K562 (cell line): ENCODE measurements at regions not wholly inside any gene's neighbourhood (a gene's known extent, or its start where the extent isn't known, plus 50 kb on each side); places are given as distances from the start of the nearest gene placed in this dataset.

Source experiments
- ATAC-seq: fragments of 200-7000 bp; cut with Tn5 transposase; 3 replicates; pipeline ENCODE4 v1.9.1; 2020; ENCODE audit warnings: moderate library complexity
- BruUV-seq: library from RNA; stranded (reverse); fragments of 400-500 nt; replicated peaks from 2 replicates; lab custom pipeline; 2021; lab: Mats Ljungman, UMichigan
- CTCF ChIA-PET: fragments of 300-600 bp; formaldehyde crosslinking; extraction: SDS; loops from one replicate; lab custom pipeline; 2021; ENCODE audit warnings: low intra/inter-chr PET ratio; lab: Yijun Ruan, JAX
- POLR2A ChIA-PET: fragments of 300-600, 350-650 bp; sonication (Branson Sonifier 250); formaldehyde crosslinking; extraction: SDS; loops from one replicate; lab custom pipeline; 2021; ENCODE audit warnings: antibody characterized with exemption, inconsistent platforms; lab: Yijun Ruan, JAX
- DNase-seq, 4 experiments: peaks; one replicate each; pipeline versions ENCODE4 v3.0.0 to v3.0.0-alpha.2; 2011 to 2018; ENCODE audit warnings: low spot score in 3 of 4, mixed read lengths in 3 of 4; ENCODE audit errors: extremely low read depth in 1 of 4
- FAIRE-seq: peaks from 2 replicates; lab custom pipeline; 2011; peaks lifted over from hg19 to GRCh38; lab: Jason Lieb, UNC
- H2AFZ ChIP-seq: 2 replicates; pipeline ENCODE4 v1.6.0; 2011; ENCODE audit warnings: low read depth, low read length, control low read depth, inconsistent platforms
- H3K27ac ChIP-seq: fragments of 200-600 bp; 3 replicates; pipeline ENCODE4 v1.8.0; 2011; ENCODE audit warnings: low read depth, mild to moderate bottlenecking, control low read depth, inconsistent platforms, low read length, moderate library complexity, mixed read lengths; ENCODE audit errors: extremely low read depth
- H3K27me3 ChIP-seq, 2 experiments: fragments of 300-600 bp in 1 of 2; 2 replicates in 1 of 2; 3 replicates in 1 of 2; pipeline versions ENCODE4 v1.6.0 to v1.8.0; 2011; ENCODE audit warnings: inconsistent platforms in 2 of 2, low read length in 2 of 2, mild to moderate bottlenecking in 1 of 2, mixed read lengths in 1 of 2, moderate library complexity in 1 of 2; ENCODE audit not compliant: control insufficient read depth in 2 of 2, insufficient read depth in 2 of 2
- H3K36me3 ChIP-seq: fragments of 300-600 bp; 3 replicates; pipeline ENCODE4 v1.8.0; 2011; ENCODE audit warnings: mild to moderate bottlenecking, low read length, inconsistent platforms; ENCODE audit not compliant: control insufficient read depth, insufficient read depth
- H3K4me1 ChIP-seq, 2 experiments: fragments of 200-600 bp in 1 of 2; replicated peaks in 1 of 2; 2 replicates in 1 of 2; 3 replicates in 1 of 2; pipeline versions ENCODE4 v1.5.1 to v1.8.0; 2011; ENCODE audit warnings: inconsistent platforms in 2 of 2, low read length in 2 of 2, mild to moderate bottlenecking in 1 of 2, mixed read lengths in 1 of 2, moderate library complexity in 1 of 2; ENCODE audit not compliant: control insufficient read depth in 2 of 2, insufficient read depth in 2 of 2
- H3K4me2 ChIP-seq: 2 replicates; pipeline ENCODE4 v1.6.1; 2011; ENCODE audit warnings: low read length, control low read depth, inconsistent platforms, mixed read lengths; ENCODE audit not compliant: insufficient read depth
- H3K4me3 ChIP-seq: fragments of 200-600 bp; sonication (generic), shearing (Covaris generic); 2 replicates; pipeline ENCODE4 v1.5.1; 2016; ENCODE audit warnings: control low read depth, inconsistent platforms
- H3K79me2 ChIP-seq: fragments of 200-600 bp; 3 replicates; pipeline ENCODE4 v1.8.0; 2011; ENCODE audit warnings: low read length, inconsistent platforms; ENCODE audit not compliant: control insufficient read depth, insufficient read depth
- H3K9ac ChIP-seq, 2 experiments: 2 replicates each; pipeline versions ENCODE4 v1.6.0 to v1.6.1; 2011; ENCODE audit warnings: low read depth in 2 of 2, low read length in 2 of 2, control low read depth in 1 of 2, inconsistent platforms in 1 of 2, mild to moderate bottlenecking in 1 of 2, mixed read lengths in 1 of 2; ENCODE audit not compliant: insufficient read depth in 1 of 2
- H3K9me1 ChIP-seq: one replicate; pipeline ENCODE4 v1.6.0; 2011; ENCODE audit warnings: inconsistent platforms, mild to moderate bottlenecking, low read length, moderate library complexity; ENCODE audit not compliant: control insufficient read depth, insufficient read depth
- H3K9me3 ChIP-seq: replicated peaks from 2 replicates; pipeline ENCODE4 v1.5.1; 2011; ENCODE audit warnings: low read depth, low read length, inconsistent platforms; ENCODE audit not compliant: control insufficient read depth, insufficient read depth
- H4K20me1 ChIP-seq: replicated peaks from 2 replicates; pipeline ENCODE4 v1.6.1; 2011; ENCODE audit warnings: low read length, inconsistent platforms, mixed read lengths; ENCODE audit not compliant: control insufficient read depth, insufficient read depth
- ATF6 ChIP-seq: sonication (generic); formaldehyde crosslinking; IDR thresholded peaks from 2 replicates; pipeline ENCODE4 v1.4.0; 2020; ENCODE audit warnings: mild to moderate bottlenecking, missing genetic modification reagents
- ERF ChIP-seq: fragments of 450-650 bp; formaldehyde crosslinking; IDR thresholded peaks from 2 replicates; pipeline ENCODE4 v1.4.0; 2020; ENCODE audit warnings: mild to moderate bottlenecking, mixed read lengths
- HDAC8 ChIP-seq: fragments of 450-650 bp; IDR thresholded peaks from 2 replicates; pipeline ENCODE4 v1.6.1; 2016; ENCODE audit warnings: mild to moderate bottlenecking, missing genetic modification characterization, moderate library complexity, missing compliant biosample characterization
- L3MBTL2 ChIP-seq: fragments of 450-650 bp; IDR thresholded peaks from 2 replicates; pipeline ENCODE4 v1.6.1; 2016; ENCODE audit warnings: mild to moderate bottlenecking, moderate library complexity
- MAZ ChIP-seq, 2 experiments: fragments of 450-650 bp in 1 of 2; sonication (generic) in 1 of 2; formaldehyde crosslinking; IDR thresholded peaks in 1 of 2; conservative IDR thresholded peaks in 1 of 2; 2 replicates each; pipeline versions ENCODE4 v1.4.0 to v1.5.0; 2020; ENCODE audit warnings: mild to moderate bottlenecking in 1 of 2, missing genetic modification reagents in 1 of 2
- SMARCA4 ChIP-seq: fragments of 450-650 bp; IDR thresholded peaks from 2 replicates; pipeline ENCODE4 v1.6.1; 2016
- ZFP30 ChIP-seq: fragments of 250-450 bp; sonication (Bioruptor Pico); IDR thresholded peaks from 2 replicates; pipeline ENCODE4 v1.8.0; 2022; ENCODE audit warnings: moderate library complexity, mild to moderate bottlenecking, inconsistent platforms, borderline replicate concordance
- WGBS: fragments of 100-300 bp; shearing (Covaris generic); methylation state at CpG from one replicate; pipeline ENCODE4 v1.1.6; 2016; ENCODE audit warnings: low coverage, mixed read lengths; ENCODE audit not compliant: insufficient coverage; ENCODE audit errors: missing lambda C conversion rate; 5-methylcytosine and 5-hydroxymethylcytosine counted together
- in situ Hi-C: fragments of 300-500 bp; cut with MboI; formaldehyde crosslinking; loops from 4 replicates; pipeline ENCODE4 v1.15.0; 2018; ENCODE audit warnings: inconsistent platforms, mixed read lengths
- intact Hi-C: fragments of 100-400 bp; cut with micrococcal nuclease; formaldehyde crosslinking; loops from 2 replicates; pipeline ENCODE4 v1.14.2; 2022

DNA sequence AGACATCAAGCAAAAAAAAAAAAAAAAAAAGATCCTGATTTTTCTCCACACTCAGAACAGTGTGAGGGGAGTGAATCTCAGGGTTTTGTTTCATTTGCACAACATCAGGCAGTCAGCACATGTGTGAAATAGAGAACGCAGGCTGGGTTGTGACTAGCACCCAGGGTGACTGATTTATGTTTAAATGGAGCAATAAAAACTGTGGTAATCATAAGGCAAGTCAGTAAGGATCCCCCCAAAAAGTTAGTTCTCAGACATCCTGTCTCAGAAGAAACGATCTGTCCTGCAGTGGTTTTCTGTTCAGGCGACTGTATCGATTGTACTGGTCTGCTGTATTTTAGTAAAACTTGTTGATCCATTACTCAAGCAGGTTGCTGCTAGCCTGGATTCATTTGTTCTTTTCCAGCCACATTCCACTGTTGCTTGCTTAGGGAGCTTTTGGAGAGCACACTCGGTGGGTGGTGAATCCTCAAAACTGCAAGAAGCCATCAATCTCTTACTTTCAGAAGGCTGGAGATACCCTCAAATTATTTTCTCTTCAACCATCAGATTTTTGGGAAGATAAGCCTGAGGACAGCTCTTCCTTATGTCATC is 107.1 kb downstream of the DACT1 start:
- Histone ChIP-seq H3K36me3 (no peaks in the 10 kb centered on the region), H4K20me1 (no peaks in the 10 kb centered on the region), H3K4me3 (no peak overlapping the region), H3K4me2 (no peak overlapping the region), H3K27ac (no peak overlapping the region), H3K9me3 (no peaks in the 10 kb centered on the region), H3K4me1 (peaks cover 0 to 10% of the 10 kb centered on the region in 2 experiments; a peak in 3 of 5 replicates), H2AFZ (no peak overlapping the region), H3K9ac (no peak overlapping the region), H3K9me1 (no peaks in the 10 kb centered on the region), H3K79me2 (no peaks in the 10 kb centered on the region), H3K27me3 (no peaks in the 10 kb centered on the region)
- FAIRE-seq (no peak), DNase-seq (no peak), ATAC-seq (no peak)
- ChIA-PET POLR2A (no interaction called here), CTCF (no interaction called here)
- no TSS peak for BruUV-seq
- in situ Hi-C loops, result no loop called here
- no peak for TF ChIP-seq ZFP30
- no peak for TF ChIP-seq ATF6
- no peak for TF ChIP-seq MAZ (CRISPR knock-in tag; conservative IDR thresholded peaks at IDR 0.05 in 1 of 2, IDR thresholded peaks at IDR 0.05 in 1 of 2)
- TF ChIP-seq SMARCA4, result no peak
- no peak for TF ChIP-seq ERF (CRISPR knock-in tag)
- no peak for TF ChIP-seq HDAC8
- TF ChIP-seq L3MBTL2, result no peak
- intact Hi-C loops, result no loop called here
- 12% methylated on average over 5 of the region's 5 CpGs for WGBS
